ENCODE measurements at regions not wholly inside any gene's neighbourhood (a gene's known extent, or its start where the extent isn't known, plus 50 kb on each side); places are given as distances from the start of the nearest gene placed in this dataset.

GRCh38 chr6:101290346-101290745 is 103.2 kb upstream of the GRIK2 start:
- TF ChIP-seq NFE2 (CRISPR knock-in tag; IDR thresholded peaks at IDR 0.05) = no peak
- TF ChIP-seq ZNF274 (CRISPR knock-in tag; IDR thresholded peaks at IDR 0.05) = no peak
- no peak for TF ChIP-seq ZNF343 (CRISPR knock-in tag; IDR thresholded peaks at IDR 0.05)
- TF ChIP-seq SMAD1 (CRISPR knock-in tag; IDR thresholded peaks at IDR 0.05; ENCODE audit: borderline replicate concordance, low read depth) = no peak
- TF ChIP-seq IKZF1 (IDR thresholded peaks at IDR 0.05) = no peak
- TF ChIP-seq HNRNPK (IDR thresholded peaks at IDR 0.05; ENCODE audit: low read depth, low read length, poor library complexity, severe bottlenecking) = no peak
- no peak for TF ChIP-seq CTCF (CRISPR knock-in tag; IDR thresholded peaks at IDR 0.05)
- no peak for TF ChIP-seq ZMAT3 (CRISPR knock-in tag; conservative IDR thresholded peaks at IDR 0.05)
